Retinal pigment epithelial cell (primary cell): ENCODE measurements at regions not wholly inside any gene's neighbourhood (a gene's known extent, or its start where the extent isn't known, plus 50 kb on each side); places are given as distances from the start of the nearest gene placed in this dataset.

Experiments
- DNase-seq: peaks from one replicate; pipeline ENCODE4 v3.0.0-alpha.2; 2010; ENCODE audit warnings: low read depth
- H3K4me3 ChIP-seq: 2 replicates; pipeline ENCODE4 v1.5.1; 2011; ENCODE audit warnings: mild to moderate bottlenecking, low read length, control low read depth, moderate library complexity
- TF ChIP-seq, protein P1 (sequence below): conservative IDR thresholded peaks from 2 replicates; pipeline ENCODE4 v1.5.1; 2011; ENCODE audit warnings: low read depth, low read length, control low read depth, inconsistent platforms

DNA sequence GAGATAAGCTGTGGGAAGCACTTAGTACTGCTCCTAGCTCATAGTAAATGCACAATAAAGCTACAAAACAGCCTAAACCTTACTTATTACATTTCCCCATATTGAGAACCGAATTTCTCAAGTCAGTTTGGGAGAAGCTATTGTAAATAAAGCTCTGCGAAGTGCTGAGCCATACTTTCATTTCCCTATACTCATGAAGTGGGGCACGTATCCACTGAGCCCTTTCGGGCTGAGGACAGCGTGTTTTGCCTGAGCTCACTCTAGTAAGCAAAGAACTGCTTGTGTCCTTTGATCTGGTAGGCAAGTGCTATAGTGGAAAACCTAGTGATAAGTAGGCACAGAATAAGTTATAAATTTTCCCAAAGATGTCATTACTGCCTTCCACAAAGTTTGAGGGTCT lies 165.0 kb downstream of the RSL24D1 start:
- TF ChIP-seq, protein P1, sequence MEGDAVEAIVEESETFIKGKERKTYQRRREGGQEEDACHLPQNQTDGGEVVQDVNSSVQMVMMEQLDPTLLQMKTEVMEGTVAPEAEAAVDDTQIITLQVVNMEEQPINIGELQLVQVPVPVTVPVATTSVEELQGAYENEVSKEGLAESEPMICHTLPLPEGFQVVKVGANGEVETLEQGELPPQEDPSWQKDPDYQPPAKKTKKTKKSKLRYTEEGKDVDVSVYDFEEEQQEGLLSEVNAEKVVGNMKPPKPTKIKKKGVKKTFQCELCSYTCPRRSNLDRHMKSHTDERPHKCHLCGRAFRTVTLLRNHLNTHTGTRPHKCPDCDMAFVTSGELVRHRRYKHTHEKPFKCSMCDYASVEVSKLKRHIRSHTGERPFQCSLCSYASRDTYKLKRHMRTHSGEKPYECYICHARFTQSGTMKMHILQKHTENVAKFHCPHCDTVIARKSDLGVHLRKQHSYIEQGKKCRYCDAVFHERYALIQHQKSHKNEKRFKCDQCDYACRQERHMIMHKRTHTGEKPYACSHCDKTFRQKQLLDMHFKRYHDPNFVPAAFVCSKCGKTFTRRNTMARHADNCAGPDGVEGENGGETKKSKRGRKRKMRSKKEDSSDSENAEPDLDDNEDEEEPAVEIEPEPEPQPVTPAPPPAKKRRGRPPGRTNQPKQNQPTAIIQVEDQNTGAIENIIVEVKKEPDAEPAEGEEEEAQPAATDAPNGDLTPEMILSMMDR = no peak
- H3K4me3 ChIP-seq = no peak overlapping the region
- no peak for DNase-seq

DNA sequence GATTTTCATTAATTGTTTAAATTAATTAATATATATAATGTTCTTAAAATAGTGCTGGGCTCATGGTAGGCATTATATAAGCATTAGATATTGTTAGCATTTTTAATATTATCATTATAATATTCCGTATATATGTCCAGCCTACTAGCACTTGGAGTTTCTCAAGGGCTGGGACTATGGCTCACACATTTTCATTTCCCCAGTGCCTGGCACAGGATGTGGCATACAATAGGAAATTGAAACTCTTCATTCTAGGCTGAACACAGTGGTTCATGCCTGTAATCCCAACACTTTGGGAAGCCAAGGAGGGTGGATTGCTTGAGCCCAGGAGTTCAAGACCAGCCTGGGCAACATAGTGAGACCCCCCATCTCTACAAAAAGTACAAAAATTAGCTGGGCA lies 170.4 kb downstream of the RSL24D1 start:
- TF ChIP-seq, protein P1 = no peak
- no peak overlapping the region for H3K4me3 ChIP-seq
- no peak for DNase-seq

DNA sequence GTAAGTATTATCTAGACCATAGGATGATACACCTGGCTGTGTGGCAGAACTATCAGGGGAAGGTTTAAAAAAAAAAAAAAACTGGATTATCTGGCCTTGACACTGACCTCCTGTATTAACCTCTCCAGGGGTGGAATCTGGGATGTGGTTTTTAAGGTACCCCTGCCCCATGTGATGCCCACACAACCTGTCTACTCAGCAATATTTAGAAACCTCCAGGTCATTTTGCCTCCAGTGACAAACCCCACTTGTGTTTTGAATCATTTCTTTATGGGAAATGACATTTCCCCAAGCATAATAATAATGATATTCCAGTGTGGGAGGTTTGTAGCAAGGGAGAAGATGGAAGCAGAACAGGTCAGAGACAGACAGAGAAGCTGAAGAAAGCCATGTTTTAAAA lies 179.1 kb downstream of the RSL24D1 start:
- no peak overlapping the region for H3K4me3 ChIP-seq
- no peak for DNase-seq
- TF ChIP-seq, protein P1 = no peak

DNA sequence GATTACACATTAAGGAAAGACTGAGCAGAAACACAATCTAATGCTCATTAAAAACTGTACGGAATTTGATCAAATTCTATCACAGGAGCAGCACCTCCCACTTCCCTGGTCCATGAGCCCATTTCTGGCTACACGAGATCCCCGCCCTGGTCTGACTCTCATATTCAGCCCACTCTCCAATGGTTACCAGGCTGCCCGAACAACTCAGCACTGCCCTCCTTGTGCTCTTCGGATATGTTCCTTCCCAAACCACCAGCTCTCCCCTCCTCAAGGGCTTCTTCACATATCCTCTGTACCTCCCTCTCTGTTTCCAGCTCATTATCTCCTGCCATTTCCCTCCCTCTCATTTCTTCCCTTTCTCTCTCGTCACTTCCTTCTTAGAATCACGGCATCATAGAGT lies 180.5 kb downstream of the RSL24D1 start:
- TF ChIP-seq, protein P1 = no peak
- H3K4me3 ChIP-seq = no peak overlapping the region
- no peak for DNase-seq

DNA sequence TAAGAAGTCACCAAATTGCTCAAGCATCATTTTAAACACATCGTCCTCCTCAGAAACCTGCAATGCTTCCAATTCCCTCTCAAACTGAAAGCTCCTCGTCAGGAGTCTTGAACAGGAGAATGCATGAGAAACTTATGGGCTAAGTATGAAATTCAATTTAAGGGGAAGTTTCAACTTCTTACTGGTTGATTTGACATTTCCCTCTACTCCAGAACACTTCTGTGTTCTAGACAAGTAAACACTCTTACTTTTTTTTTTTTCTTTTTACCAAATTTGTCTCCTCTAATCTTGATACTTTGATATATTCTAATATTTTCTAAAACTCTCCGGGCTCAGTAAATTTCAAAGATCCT lies 181.7 kb downstream of the RSL24D1 start:
- DNase-seq = no peak
- TF ChIP-seq, protein P1 = no peak
- no peak overlapping the region for H3K4me3 ChIP-seq

DNA sequence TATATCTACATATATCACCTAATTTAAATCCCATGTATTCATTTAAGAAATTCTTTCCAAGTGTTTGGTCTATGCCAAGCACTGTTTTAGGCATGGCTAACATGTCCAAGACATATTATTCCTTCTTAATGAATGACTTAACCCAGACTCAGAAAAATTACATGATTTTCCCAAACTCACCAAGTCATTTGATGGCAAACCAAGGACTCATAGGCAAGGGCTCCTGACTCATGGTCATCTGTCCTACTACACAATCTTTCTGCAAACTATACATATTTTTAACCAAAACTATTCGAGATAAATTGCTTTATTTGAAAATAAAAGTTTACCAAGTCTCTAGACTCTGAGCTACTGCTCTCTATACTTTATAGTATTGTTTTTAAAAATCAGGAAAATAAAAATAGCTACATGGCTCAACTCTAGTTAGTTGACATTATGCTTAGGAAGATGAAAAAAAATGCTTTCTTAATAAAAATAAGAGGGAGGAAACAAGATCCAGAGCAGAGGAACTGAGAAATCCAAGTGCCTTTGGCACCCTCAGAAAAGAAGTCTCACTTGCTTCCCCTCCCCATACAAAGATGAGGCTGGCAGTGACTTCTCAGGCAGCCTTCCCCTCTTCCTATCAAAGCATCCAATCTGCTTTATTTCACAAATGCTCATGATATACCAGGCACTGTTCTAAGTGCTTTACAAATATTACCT lies 182.2 kb downstream of the RSL24D1 start:
- DNase-seq = no peak
- TF ChIP-seq, protein P1 = no peak
- no peak overlapping the region for H3K4me3 ChIP-seq

DNA sequence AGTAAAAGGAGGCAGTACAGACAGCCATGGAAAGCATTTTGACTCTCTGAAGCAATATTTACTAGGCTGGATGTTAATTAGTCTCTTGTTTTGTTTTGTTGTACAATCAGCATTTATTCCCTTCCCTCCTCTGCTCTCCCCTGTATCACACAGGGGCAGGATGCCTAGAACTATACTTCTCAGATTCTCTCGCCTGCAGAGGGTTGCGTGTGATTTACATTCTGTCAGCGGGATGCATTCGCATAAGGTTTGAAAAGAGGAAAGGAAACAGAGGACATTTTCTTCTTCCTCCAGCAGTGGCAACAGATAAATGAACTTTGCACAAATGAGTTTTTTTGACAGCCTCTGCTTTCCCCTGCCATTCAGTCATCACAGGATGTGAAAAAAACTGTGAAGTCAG lies 188.3 kb downstream of the RSL24D1 start:
- DNase-seq = no peak
- no peak overlapping the region for H3K4me3 ChIP-seq
- TF ChIP-seq, protein P1 = no peak
